ENCODE measurements at regions not wholly inside any gene's neighbourhood (a gene's known extent, or its start where the extent isn't known, plus 50 kb on each side); places are given as distances from the start of the nearest gene placed in this dataset.

DNA sequence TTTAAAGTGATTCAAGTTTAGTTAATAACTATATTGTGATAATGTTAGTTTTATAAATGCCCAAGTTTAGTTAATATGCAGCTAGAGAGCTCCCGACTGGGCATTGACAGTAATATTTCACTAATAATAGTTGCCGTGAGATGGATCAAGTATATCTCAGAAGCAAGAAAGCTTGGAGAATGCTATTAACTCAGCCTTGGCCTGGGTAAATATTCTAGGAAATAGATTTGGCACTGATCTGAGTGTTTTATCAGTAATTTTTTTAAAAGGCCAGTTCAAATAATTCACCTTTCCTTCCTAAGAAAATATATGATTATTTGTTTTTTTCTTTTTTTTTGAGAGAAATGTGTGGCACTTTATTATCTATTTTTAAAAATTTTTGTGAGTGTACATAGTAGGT, 305.3 kb downstream of the CSNK1G3 start:
- peaks cover 24% of the 10 kb centered on the region for H3K4me1 ChIP-seq (ENCODE audit: control insufficient read depth, insufficient read depth, low read length)
- no peak overlapping the region for H3K4me3 ChIP-seq (ENCODE audit: low read depth, low read length)
- no peaks in the 10 kb centered on the region for H3K9me3 ChIP-seq (ENCODE audit: control insufficient read depth, insufficient read depth, low read length)
- H3K9ac ChIP-seq (ENCODE audit: low read depth, low read length) = no peak overlapping the region
- no peaks in the 10 kb centered on the region for H3K27me3 ChIP-seq (ENCODE audit: control insufficient read depth, insufficient read depth, low read length)
- no peaks in the 10 kb centered on the region for H3K36me3 ChIP-seq (ENCODE audit: control insufficient read depth, insufficient read depth, low read length)

DNA sequence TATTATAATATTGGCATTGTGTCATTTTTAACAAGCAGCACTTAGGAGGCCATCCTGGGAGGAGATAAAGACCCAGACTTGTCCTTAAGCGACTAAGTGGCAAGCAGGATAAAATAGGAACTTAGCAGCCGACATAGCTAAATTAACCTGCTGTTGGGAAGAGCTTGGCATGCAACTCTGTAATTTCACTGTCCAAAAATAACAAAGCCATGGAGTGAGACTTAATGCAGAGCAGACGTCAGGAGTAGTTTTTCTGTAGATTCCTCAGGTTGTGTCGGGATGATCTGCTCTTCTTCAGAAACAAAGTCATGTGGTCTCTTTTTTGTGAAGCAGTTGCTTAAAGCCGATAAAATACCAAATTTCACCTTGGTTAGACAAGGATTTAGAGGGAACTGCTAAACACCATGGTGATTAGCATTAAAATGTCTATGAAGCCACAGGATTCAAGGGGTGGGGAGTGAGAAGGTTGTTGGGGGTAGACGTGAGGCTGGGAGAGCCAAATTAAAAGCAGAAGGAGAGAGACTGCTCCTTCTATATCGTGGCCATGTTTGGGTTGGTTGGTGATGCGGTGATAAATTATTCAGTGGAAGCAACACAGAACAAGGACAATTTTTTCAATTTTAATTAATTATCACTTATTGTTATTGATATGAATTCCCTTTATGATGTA, 303.0 kb downstream of the CSNK1G3 start:
- H3K9me3 ChIP-seq (ENCODE audit: control insufficient read depth, insufficient read depth, low read length) = no peaks in the 10 kb centered on the region
- no peak overlapping the region for H3K9ac ChIP-seq (ENCODE audit: low read depth, low read length)
- H3K27me3 ChIP-seq (ENCODE audit: control insufficient read depth, insufficient read depth, low read length) = no peaks in the 10 kb centered on the region
- no peak overlapping the region for H3K4me3 ChIP-seq (ENCODE audit: low read depth, low read length)
- no peaks in the 10 kb centered on the region for H3K36me3 ChIP-seq (ENCODE audit: control insufficient read depth, insufficient read depth, low read length)
- peaks cover 33% of the 10 kb centered on the region for H3K4me1 ChIP-seq (ENCODE audit: control insufficient read depth, insufficient read depth, low read length)

DNA sequence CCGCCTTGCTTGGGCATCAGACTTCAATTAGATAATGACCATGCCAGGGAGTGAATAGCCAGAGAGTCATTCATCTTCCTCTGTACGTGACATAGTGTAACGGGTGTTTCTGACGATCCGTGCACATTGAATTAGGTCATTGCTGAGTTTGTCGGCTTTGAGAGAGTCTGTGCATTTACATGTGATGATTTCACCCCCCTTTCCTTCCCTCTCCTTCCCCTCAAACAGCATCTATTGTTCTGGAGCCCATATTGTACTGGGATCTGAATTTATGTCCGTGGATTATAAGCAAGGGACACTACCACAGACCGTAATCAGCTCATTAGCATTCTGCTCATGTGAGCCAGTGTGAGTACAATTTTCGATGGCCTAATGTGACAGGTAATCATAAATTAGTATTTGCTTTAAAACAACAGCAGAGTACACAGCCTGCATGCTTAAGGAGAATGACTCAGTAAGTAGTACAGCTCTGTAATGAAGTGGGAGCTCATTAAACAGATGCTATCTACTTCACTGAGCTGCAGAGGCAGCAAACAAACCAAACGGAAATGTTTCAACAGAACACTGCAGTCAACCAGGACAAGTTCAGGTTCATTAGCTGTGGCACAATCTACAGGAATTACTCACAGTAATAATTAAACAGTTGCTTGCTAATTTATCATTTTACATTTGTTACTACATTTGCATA, 302.1 kb downstream of the CSNK1G3 start:
- H3K9me3 ChIP-seq (ENCODE audit: control insufficient read depth, insufficient read depth, low read length) = no peaks in the 10 kb centered on the region
- H3K4me3 ChIP-seq (ENCODE audit: low read depth, low read length) = no peak overlapping the region
- H3K36me3 ChIP-seq (ENCODE audit: control insufficient read depth, insufficient read depth, low read length) = no peaks in the 10 kb centered on the region
- no peaks in the 10 kb centered on the region for H3K27me3 ChIP-seq (ENCODE audit: control insufficient read depth, insufficient read depth, low read length)
- H3K9ac ChIP-seq (ENCODE audit: low read depth, low read length) = no peak overlapping the region
- peaks cover 37% of the 10 kb centered on the region for H3K4me1 ChIP-seq (ENCODE audit: control insufficient read depth, insufficient read depth, low read length)

DNA sequence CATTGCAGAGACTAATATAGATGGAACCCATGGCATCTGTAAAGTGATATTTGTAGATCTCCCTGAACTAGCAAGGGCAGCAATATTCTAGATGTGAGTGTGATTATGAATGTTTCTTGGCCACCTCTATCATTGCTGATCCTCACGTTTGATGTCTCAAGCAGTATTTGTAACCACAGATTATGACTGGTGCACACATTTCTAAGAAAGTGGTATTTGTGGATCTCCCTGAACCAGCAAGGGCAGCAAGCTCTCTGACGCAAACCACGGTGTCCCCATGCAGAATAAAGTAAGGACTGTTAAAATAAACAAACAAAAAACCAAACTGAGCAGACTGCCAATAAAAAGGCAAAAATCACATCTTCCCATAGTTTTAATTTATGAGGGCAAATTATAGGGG, 301.3 kb downstream of the CSNK1G3 start:
- Histone ChIP-seq H3K27me3 (ENCODE audit: control insufficient read depth, insufficient read depth, low read length) (no peaks in the 10 kb centered on the region), H3K4me1 (ENCODE audit: control insufficient read depth, insufficient read depth, low read length) (peaks cover 37% of the 10 kb centered on the region), H3K9ac (ENCODE audit: low read depth, low read length) (no peak overlapping the region), H3K9me3 (ENCODE audit: control insufficient read depth, insufficient read depth, low read length) (no peaks in the 10 kb centered on the region), H3K4me3 (ENCODE audit: low read depth, low read length) (no peak overlapping the region), H3K36me3 (ENCODE audit: control insufficient read depth, insufficient read depth, low read length) (no peaks in the 10 kb centered on the region)

DNA sequence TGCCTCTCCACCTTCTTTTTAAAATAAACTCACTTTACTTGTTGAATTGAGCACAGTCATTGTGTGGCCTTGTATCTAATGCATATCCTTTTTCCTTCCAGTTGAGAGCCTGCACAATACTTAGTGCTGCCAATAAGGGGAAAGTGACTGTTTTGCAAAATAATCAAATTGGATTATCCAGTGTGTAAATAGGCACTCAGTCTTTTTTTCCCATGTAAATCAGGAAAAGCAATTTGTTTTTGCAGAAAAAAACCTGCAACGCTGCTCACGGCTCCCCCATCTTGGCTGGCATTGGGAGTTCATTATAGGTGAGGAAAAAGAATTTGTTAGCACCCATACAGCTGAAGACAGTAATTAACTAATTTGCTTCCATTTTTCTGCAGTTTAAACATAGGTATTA, 299.9 kb downstream of the CSNK1G3 start:
- Histone ChIP-seq H3K9me3 (ENCODE audit: control insufficient read depth, insufficient read depth, low read length) (no peaks in the 10 kb centered on the region), H3K9ac (ENCODE audit: low read depth, low read length) (no peak overlapping the region), H3K4me1 (ENCODE audit: control insufficient read depth, insufficient read depth, low read length) (peaks cover 49% of the 10 kb centered on the region), H3K27me3 (ENCODE audit: control insufficient read depth, insufficient read depth, low read length) (no peaks in the 10 kb centered on the region), H3K4me3 (ENCODE audit: low read depth, low read length) (no peak overlapping the region), H3K36me3 (ENCODE audit: control insufficient read depth, insufficient read depth, low read length) (no peaks in the 10 kb centered on the region)

DNA sequence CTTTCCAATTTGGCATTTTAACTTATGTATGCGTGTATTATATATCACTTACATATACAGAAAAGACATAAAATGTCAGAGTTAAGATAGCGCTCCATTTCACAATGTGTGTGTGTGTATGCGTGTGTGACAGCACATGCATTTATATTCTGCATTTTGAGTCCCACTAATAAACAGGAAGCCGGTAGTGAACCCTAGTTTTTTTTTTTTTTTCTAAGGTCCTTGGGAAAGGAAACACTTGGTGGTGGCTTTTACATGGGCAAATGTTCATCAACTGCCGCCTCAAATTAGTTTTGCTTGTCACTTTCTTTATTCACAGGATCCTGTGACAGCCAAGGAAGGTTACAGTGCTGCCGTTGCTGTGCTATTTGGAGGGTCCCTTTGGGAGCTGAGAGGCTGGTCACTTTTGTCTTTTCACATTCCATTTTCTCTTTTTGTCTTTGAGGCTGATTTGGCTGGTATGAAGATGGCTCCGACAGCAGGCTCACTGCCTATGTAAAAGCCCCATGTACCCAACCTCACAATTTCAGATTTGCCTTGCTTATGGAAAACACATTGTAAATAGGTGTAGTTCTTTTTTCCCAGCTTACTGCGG, 298.9 kb downstream of the CSNK1G3 start:
- Histone ChIP-seq H3K4me3 (ENCODE audit: low read depth, low read length) (no peak overlapping the region), H3K9me3 (ENCODE audit: control insufficient read depth, insufficient read depth, low read length) (no peaks in the 10 kb centered on the region), H3K9ac (ENCODE audit: low read depth, low read length) (no peak overlapping the region), H3K27me3 (ENCODE audit: control insufficient read depth, insufficient read depth, low read length) (no peaks in the 10 kb centered on the region), H3K36me3 (ENCODE audit: control insufficient read depth, insufficient read depth, low read length) (no peaks in the 10 kb centered on the region), H3K4me1 (ENCODE audit: control insufficient read depth, insufficient read depth, low read length) (peaks cover 46% of the 10 kb centered on the region)

DNA sequence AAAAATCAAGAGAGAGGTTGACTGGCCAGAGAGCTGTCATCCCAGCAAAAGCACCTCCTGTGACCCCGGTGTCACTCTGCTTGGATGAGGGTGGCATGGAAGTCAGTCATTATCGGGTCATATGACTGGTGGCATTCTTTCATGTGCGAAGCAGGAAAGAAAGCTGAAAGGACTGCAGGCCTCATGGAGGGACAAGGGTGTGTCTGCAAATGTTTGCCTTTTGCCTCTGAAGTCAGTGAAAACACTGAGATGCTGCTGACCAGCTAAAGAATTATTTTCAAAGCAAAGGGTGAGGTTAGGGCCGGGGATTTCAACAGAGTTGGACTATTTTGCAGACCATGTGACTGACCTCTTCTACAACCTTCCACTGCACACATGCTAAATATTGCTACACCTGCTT, 298.3 kb downstream of the CSNK1G3 start:
- Histone ChIP-seq H3K36me3 (ENCODE audit: control insufficient read depth, insufficient read depth, low read length) (no peaks in the 10 kb centered on the region), H3K27me3 (ENCODE audit: control insufficient read depth, insufficient read depth, low read length) (no peaks in the 10 kb centered on the region), H3K9ac (ENCODE audit: low read depth, low read length) (no peak overlapping the region), H3K9me3 (ENCODE audit: control insufficient read depth, insufficient read depth, low read length) (no peaks in the 10 kb centered on the region), H3K4me1 (ENCODE audit: control insufficient read depth, insufficient read depth, low read length) (peaks cover 41% of the 10 kb centered on the region), H3K4me3 (ENCODE audit: low read depth, low read length) (no peak overlapping the region)

DNA sequence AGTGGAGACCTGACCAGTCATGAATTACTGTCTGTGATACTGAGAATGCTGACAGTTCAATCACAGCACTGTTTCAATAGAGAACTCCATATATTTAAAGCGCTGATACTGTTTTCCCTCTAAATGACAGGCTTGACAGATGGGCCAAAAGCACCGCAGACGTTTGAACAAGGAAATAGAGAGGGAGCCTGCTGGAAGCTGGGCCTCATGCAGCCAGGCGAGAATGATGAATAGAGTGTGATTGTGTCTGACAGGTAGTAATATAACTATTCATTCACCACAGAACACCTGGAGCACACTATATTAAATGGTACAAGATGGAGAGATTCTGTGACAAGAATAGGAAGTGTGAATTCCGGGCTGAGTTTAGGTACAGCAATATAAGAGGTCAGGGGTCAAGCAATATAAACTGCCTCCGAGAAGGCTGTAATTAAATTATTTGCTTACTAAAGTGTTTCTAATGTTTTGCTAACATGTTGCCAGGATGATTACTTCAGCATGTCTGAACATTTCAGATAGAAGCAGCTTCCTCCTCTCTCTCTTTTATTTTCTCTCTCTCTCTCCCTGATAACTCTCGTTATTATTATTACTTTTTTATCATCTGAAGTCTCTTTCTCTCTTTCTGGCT, 297.7 kb downstream of the CSNK1G3 start:
- Histone ChIP-seq H3K4me1 (ENCODE audit: control insufficient read depth, insufficient read depth, low read length) (peaks cover 37% of the 10 kb centered on the region), H3K9ac (ENCODE audit: low read depth, low read length) (no peak overlapping the region), H3K4me3 (ENCODE audit: low read depth, low read length) (no peak overlapping the region), H3K9me3 (ENCODE audit: control insufficient read depth, insufficient read depth, low read length) (no peaks in the 10 kb centered on the region), H3K27me3 (ENCODE audit: control insufficient read depth, insufficient read depth, low read length) (no peaks in the 10 kb centered on the region), H3K36me3 (ENCODE audit: control insufficient read depth, insufficient read depth, low read length) (no peaks in the 10 kb centered on the region)

DNA sequence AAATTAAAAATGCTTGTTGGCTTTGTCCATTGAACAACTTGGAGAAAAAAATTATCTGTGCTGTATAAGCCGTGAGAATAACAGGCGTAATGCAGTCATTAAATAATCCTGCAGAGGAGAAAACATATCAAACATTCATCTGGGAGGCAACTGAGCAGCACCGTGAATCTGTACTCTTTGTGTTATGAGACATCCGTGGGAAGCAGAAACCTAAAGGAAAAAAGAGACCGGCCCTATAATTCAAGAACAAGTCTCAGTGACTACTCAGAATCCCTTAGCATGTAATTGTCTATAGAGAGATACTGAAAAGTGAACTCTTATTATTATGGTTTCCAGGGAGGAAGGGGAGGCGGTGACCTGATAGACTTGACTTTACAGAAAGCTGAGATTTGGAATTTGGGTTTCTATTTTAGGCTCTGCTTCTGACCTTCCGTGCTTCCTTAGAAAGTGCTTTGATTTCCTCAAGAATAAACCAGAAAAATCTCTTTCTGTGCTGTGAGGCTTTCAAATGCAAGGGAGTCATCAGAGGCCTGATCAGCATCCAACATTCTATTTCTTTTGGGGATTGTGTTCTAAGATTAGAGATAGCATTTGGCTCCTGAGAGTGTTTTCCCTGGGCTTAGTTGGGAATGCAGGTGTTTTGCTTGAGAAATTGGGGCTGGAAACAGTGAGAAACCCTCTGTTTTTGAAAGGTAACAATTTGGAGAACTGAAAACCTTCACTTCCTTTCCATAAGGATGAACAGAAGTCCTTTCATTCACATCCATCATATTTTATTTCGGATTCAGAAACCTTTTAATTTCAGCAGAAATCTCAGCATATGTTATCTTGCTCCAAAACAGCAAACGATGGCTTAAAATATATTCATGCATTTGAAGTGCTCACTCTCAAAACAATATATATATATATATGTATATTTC, 296.7 kb downstream of the CSNK1G3 start:
- Histone ChIP-seq H3K36me3 (ENCODE audit: control insufficient read depth, insufficient read depth, low read length) (no peaks in the 10 kb centered on the region), H3K4me1 (ENCODE audit: control insufficient read depth, insufficient read depth, low read length) (peaks cover 27% of the 10 kb centered on the region), H3K9ac (ENCODE audit: low read depth, low read length) (no peak overlapping the region), H3K4me3 (ENCODE audit: low read depth, low read length) (no peak overlapping the region), H3K9me3 (ENCODE audit: control insufficient read depth, insufficient read depth, low read length) (no peaks in the 10 kb centered on the region), H3K27me3 (ENCODE audit: control insufficient read depth, insufficient read depth, low read length) (no peaks in the 10 kb centered on the region)

DNA sequence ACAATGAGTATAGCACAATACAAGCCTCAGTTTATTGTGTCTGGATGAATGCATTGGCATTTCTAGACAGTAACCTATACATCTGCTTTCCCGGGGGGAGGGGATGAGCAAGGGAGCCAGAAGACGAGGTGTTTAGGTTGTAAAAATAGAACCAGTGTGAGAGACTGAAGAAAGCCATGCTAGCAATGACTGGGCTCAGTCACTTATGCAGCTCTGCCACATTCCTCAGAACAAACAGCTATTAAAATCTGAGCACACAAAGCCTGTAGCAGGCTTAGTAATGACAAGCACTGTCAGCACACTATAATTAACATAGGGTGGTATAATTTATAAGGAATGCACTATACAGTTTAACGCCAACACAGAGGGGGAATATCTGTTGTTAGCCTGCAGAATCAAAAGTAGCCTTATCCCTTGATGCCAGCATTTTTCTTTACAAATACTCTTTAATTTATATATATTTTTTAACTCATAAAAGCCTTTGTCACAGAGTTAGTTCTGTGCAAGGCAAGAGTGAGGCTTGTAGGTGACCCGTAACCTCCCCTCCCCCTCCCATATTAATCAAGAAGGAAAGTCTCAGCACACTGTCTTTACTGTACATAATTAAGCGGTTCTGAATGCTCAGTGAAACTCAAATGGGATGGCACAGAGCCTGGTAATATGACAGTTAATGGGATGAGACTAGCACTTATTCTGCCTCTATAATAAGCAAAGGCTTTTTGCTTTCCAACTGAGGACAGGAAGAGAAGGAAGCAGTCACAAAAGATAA, 295.4 kb downstream of the CSNK1G3 start:
- H3K9me3 ChIP-seq (ENCODE audit: control insufficient read depth, insufficient read depth, low read length) = no peaks in the 10 kb centered on the region
- H3K27me3 ChIP-seq (ENCODE audit: control insufficient read depth, insufficient read depth, low read length) = no peaks in the 10 kb centered on the region
- H3K36me3 ChIP-seq (ENCODE audit: control insufficient read depth, insufficient read depth, low read length) = no peaks in the 10 kb centered on the region
- H3K9ac ChIP-seq (ENCODE audit: low read depth, low read length) = no peak overlapping the region
- peaks cover 33% of the 10 kb centered on the region for H3K4me1 ChIP-seq (ENCODE audit: control insufficient read depth, insufficient read depth, low read length)
- no peak overlapping the region for H3K4me3 ChIP-seq (ENCODE audit: low read depth, low read length)

DNA sequence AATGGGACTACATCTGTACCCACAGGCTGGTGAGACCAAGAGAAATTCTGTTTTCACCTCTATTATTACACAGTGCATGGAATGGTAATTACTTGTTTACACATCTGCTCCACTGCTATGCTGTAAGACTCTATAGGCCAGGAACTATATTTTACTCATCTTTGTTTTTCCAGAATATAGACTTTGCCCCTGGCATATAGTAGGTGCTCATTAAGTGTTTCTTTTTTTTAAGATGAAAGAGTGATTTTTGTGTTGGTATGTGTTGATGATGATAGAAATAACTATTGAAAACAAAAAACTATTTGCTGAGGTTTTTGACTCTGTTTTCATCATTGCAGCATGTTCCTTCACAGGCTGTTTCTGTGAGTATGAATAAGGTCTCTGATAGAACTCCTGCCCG, 294.7 kb downstream of the CSNK1G3 start:
- Histone ChIP-seq H3K27me3 (ENCODE audit: control insufficient read depth, insufficient read depth, low read length) (no peaks in the 10 kb centered on the region), H3K4me3 (ENCODE audit: low read depth, low read length) (no peak overlapping the region)

More for the DNA sequence above, 294.7 kb downstream of the CSNK1G3 start:
- no peak overlapping the region for H3K9ac ChIP-seq (ENCODE audit: low read depth, low read length)
- no peaks in the 10 kb centered on the region for H3K36me3 ChIP-seq (ENCODE audit: control insufficient read depth, insufficient read depth, low read length)
- peaks cover 35% of the 10 kb centered on the region for H3K4me1 ChIP-seq (ENCODE audit: control insufficient read depth, insufficient read depth, low read length)
- no peaks in the 10 kb centered on the region for H3K9me3 ChIP-seq (ENCODE audit: control insufficient read depth, insufficient read depth, low read length)

Data from iPS-15b (cell line).